ENCODE measurements at regions not wholly inside any gene's neighbourhood (a gene's known extent, or its start where the extent isn't known, plus 50 kb on each side); places are given as distances from the start of the nearest gene placed in this dataset.
A peak's percentile ranks its signal among the peaks of the same experiment; 100 is the strongest.

GRCh38 chr7:86947929-86948328 lies 111.5 kb downstream of the ELAPOR2 start:
- DNase-seq (ENCODE audit: low spot score), result no peak

- DNase-seq (ENCODE audit: low spot score), result no peak
These were observed 116.0 kb downstream of the ELAPOR2 start for GRCh38 chr7:86943447-86943846.

- DNase-seq (ENCODE audit: low spot score), result peak; percentile 37
These were observed 116.5 kb downstream of the ELAPOR2 start for GRCh38 chr7:86942995-86943394.

- no peak for DNase-seq (ENCODE audit: low spot score)
These were observed 117.4 kb downstream of the ELAPOR2 start for GRCh38 chr7:86942081-86942480.

DNA sequence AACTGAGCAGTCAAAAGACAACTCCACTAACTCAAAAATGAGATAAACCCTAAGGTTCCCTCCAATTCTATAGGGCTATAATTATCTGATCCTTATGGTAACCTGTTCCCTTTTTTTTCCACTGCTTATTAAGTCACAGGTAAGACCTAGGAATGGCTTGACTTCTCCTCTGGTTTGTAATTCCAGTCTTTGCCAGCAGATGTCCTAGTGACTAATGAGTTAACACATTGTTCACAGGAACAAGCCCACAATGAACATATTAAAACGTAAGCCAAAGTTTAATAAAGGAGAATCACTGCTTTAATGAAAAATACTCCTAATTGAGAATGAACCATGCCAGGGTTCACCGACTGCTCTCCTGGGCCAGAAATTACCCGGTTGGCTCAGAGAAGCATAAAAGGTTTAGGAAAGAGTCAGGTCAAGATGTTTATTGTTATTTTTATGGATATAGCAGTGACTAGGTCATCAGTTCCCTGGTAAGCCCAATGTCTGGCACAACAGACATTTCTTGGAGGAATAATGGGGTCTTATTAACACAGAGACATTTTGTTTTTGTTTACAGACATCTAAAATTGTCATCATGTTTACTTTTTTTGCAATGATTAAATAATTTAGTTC lies 120.1 kb downstream of the ELAPOR2 start:
- DNase-seq (ENCODE audit: low spot score), result peak; percentile 66

GRCh38 chr7:86937363-86937878 lies 122.0 kb downstream of the ELAPOR2 start:
- peak; percentile 23 for DNase-seq (ENCODE audit: low spot score)

- DNase-seq (ENCODE audit: low spot score), result no peak
These were observed 126.1 kb downstream of the ELAPOR2 start for GRCh38 chr7:86933295-86933845.

DNA sequence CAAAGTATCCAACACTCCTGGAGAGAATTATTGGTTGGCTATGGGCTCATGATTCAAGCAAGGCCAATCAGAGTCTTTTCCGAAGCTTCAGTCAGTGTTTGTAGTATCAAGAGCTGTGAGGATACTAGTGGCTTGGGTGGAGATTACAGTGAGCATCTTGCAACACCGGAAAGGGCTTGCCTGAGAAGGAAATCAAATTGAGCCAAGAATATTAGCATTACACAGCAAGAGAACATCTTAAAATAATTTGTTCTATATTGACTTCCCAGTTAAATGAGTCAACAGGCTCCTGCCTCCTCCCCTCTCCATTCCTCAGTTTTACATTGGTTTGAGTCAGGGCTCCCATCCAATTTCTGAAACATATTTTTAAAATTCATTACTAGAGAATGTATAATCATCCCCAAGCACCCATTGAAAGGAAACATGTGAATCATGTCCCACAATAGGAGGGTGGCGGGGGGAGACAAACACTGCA lies 127.4 kb downstream of the ELAPOR2 start:
- DNase-seq (ENCODE audit: low spot score), result no peak

- DNase-seq (ENCODE audit: low spot score), result no peak
These were observed 128.0 kb downstream of the ELAPOR2 start for GRCh38 chr7:86931439-86931838.

DNA sequence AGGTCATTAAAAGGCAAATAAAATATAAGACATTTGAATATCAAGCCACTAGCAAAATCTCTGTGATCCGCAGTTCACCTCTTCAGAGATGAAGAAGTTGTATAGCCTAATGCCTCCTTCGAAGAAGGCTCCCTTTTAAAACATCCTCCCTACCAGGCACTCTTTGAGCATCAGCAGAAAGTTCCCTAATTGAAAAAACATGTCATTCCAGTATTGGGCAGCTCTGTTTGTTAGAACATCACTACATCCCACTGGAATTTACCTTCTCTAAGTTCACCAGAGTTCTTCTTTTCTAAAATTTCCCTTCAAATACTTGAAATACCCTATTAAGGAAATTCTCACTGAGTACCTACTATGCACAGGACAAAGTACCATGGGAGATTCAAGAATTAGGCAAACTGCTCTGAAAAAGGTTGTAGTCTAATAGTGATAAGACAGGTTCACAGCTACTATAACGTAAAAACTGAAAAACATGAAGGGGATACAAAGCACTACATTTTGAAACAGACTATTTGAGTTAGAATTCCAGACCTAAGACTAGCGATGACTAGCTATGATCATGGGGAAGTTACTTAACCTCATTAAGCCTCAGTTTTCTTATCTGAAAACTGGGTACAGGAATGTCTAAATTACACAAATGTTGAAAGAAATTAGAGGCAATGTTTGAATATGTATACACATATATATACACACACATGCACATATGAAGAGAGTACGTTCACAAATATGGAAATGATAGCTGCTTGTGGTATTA lies 128.7 kb downstream of the ELAPOR2 start:
- no peak for DNase-seq (ENCODE audit: low spot score)

DNA sequence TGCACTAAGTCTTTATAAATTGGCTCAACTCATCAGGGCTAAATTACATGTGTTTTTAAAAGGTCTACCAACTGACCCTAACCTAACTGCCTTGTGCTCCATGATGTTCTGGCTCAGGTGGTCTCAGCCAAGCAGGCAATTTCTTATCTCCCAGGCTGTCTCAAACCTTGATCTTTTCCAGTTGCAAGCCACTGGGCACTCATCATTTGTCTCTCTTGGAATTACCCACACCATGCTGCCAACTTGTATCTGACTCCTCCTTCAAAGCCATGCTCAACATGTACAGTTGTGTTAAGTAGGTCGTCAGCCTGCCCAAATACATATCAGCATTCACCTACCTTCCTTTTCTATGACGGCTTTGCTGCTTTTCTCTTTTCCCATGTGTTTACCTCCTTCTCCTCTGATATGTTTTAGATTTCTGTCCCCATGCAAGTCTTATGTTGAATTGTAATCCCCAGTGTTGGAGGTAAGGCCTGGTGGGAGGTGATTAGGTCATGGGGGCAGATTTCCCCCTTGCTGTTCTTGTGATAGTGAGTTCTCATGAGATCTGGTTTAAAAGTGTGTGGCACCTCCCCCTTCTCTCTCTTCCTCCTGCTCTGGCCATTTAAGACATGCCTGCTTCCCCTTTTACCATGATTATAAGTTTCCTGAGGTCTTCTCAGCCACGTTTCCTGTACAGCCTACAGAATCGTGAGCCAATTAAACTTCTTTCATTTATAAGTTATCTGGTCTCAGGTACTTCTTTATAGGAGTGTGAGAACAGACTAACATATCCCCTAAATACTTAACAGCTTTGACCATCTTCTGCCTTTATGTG lies 130.0 kb downstream of the ELAPOR2 start:
- DNase-seq (ENCODE audit: low spot score), result peak; percentile 24

DNA sequence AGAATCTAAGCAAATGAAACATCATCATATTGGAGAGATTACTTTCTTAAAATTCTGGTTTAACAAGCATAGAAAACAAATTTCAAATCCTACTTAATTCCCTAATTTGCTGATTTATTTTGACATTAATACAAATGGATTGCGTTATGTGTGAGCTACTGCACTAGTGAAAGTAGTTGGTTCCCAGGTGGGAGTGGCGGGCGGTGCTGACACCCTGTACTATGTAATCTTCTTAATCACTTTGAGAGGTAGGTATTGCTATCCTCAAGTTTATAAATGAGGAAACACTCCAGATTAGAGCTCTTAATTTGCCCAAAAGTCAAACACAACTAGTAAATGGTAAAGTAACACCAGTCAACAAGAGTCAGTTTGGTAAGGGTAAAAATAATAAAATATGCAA lies 131.1 kb downstream of the ELAPOR2 start:
- no peak for DNase-seq (ENCODE audit: low spot score)

DNA sequence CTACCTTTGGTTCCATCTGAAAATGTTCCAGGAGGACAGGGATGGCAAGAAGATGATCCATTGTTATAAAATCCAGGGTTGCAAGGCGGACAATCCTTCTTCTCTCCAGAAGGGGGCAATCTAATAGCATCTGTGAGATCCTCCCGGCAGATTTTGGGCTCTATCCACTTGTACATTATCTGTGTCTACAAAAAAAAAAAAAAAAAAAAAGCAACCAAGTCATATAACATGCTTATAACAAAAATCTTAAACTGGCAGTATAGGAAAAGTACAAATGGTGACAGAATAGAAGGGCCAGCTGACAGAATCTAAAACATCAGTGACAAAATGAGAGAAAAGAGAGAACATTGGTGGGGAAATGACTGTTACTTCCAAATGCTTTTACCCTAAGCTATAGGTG lies 132.7 kb downstream of the ELAPOR2 start:
- DNase-seq (ENCODE audit: low spot score), result peak; percentile 55

GRCh38 chr7:86925221-86925620 lies 134.2 kb downstream of the ELAPOR2 start:
- no peak for DNase-seq (ENCODE audit: low spot score)

- no peak for DNase-seq (ENCODE audit: low spot score)
These were observed 135.9 kb downstream of the ELAPOR2 start for GRCh38 chr7:86923527-86923926.

GRCh38 chr7:86920154-86920553 lies 139.3 kb downstream of the ELAPOR2 start:
- DNase-seq (ENCODE audit: low spot score), result no peak

DNA sequence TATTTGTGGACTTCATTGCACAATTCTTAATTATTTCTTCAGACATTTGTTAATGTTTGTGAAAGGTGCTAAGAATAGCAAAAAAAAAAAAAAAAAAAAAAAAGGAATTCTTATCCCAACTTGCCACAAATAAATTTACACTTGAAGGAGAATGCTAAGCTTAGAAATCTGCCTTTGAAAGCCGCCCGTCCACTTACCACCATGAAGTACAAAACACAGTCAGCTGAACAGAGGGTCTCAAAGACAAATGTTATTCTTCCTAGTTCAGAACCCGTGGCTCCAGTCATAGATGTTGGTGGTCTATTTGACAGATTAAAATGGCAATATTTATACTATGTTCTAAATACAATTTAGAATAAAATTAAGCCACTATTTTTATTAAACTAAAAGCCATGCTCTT lies 141.2 kb downstream of the ELAPOR2 start:
- DNase-seq (ENCODE audit: low spot score), result no peak

DNA sequence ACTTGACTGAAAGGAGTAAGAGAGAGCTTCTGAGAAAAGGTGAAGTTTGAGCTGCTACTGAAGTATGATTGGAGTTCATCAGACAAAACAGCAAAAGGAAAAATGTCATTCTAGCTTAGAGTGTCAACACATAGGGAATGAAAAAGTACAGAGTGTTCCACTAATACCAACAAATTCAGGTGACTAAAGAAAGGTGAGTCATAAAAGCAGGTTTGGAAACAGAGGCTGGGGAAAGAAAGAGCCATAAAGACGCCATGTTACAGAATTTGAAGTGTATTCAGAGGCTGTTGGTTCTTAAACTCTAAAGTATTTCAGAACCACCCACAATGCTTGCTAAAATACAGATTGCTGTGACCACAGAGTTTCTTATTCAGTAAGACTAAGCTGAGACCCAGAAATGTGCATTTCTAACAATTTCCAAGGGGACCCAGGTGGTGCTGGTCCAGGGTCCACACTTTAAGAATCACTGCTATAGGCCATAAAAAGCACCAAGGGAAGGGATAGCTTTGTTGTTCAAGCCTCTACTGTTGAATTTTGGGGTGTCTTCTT lies 143.1 kb downstream of the ELAPOR2 start:
- DNase-seq (ENCODE audit: low spot score), result no peak

GRCh38 chr7:86914551-86914950 lies 144.9 kb downstream of the ELAPOR2 start:
- DNase-seq (ENCODE audit: low spot score), result peak; percentile 13
